MCF 10A (cell line): ENCODE measurements at regions not wholly inside any gene's neighbourhood (a gene's known extent, or its start where the extent isn't known, plus 50 kb on each side); places are given as distances from the start of the nearest gene placed in this dataset.

Source experiments
- BruUV-seq: library from RNA; stranded (reverse); fragments of 400-500 nt; replicated peaks from 2 replicates; lab custom pipeline; 2021; lab: Mats Ljungman, UMichigan
- CTCF ChIA-PET: fragments of 300-600 bp; sonication (Branson Sonifier 250); formaldehyde crosslinking; extraction: SDS; loops from one replicate; lab custom pipeline; 2021; ENCODE audit warnings: antibody characterized with exemption, inconsistent platforms; lab: Yijun Ruan, JAX
- POLR2A ChIA-PET: fragments of 300-600, 350-650 bp; sonication (Branson Sonifier 250); formaldehyde crosslinking; extraction: SDS; loops from one replicate; lab custom pipeline; 2020; ENCODE audit warnings: antibody characterized with exemption, inconsistent platforms; lab: Yijun Ruan, JAX
- DNase-seq: peaks from one replicate; pipeline ENCODE4 v3.0.0-alpha.2; 2018; ENCODE audit not compliant: unreplicated experiment
- H3K27ac Mint-ChIP-seq: one replicate; pipeline ENCODE4 v1.8.0; 2022; ENCODE audit warnings: mild to moderate bottlenecking, low read depth, mixed read lengths; ENCODE audit not compliant: unreplicated experiment
- H3K27me3 Mint-ChIP-seq: one replicate; pipeline ENCODE4 v1.8.0; 2022; ENCODE audit warnings: mixed read lengths; ENCODE audit not compliant: insufficient read depth, unreplicated experiment
- H3K36me3 Mint-ChIP-seq: one replicate; pipeline ENCODE4 v1.8.0; 2022; ENCODE audit warnings: mild to moderate bottlenecking, moderate library complexity, mixed read lengths; ENCODE audit not compliant: insufficient read depth, unreplicated experiment
- H3K4me1 Mint-ChIP-seq: one replicate; pipeline ENCODE4 v1.8.0; 2022; ENCODE audit warnings: mixed read lengths; ENCODE audit not compliant: insufficient read depth, unreplicated experiment
- H3K4me3 Mint-ChIP-seq: one replicate; pipeline ENCODE4 v1.8.0; 2022; ENCODE audit warnings: mild to moderate bottlenecking, moderate library complexity, mixed read lengths; ENCODE audit not compliant: unreplicated experiment
- H3K9me3 Mint-ChIP-seq: one replicate; pipeline ENCODE4 v1.8.0; 2022; ENCODE audit warnings: mixed read lengths; ENCODE audit not compliant: unreplicated experiment
- CTCF ChIP-seq: fragments of 200-600 bp; IDR thresholded peaks from one replicate; pipeline ENCODE4 v1.8.0; 2022; ENCODE audit warnings: antibody characterized with exemption, mild to moderate bottlenecking; ENCODE audit not compliant: unreplicated experiment
- intact Hi-C: fragments of 100-400 bp; cut with micrococcal nuclease; formaldehyde crosslinking; loops from 2 replicates; pipeline ENCODE4 v1.14.1; 2022

GRCh38 chr14:98237939-98238338, 1034.1 kb downstream of the BCL11B start:
- no peaks in the 10 kb centered on the region for H3K36me3 Mint-ChIP-seq
- H3K4me3 Mint-ChIP-seq = no peak overlapping the region
- intact Hi-C loops = no loop called here
- DNase-seq = no peak
- BruUV-seq = no TSS peak
- TF ChIP-seq CTCF = no peak
- no peaks in the 10 kb centered on the region for H3K27me3 Mint-ChIP-seq
- H3K27ac Mint-ChIP-seq = no peak overlapping the region
- POLR2A ChIA-PET = interaction anchor here (0.6 kb wide), 1 partner anchor 9 kb away, joined by 3 read pairs; no protein-coding TSS in a partner anchor
- peaks cover 35% of the 10 kb centered on the region for H3K4me1 Mint-ChIP-seq
- H3K9me3 Mint-ChIP-seq = peaks cover 2% of the 10 kb centered on the region
- CTCF ChIA-PET = interaction anchor here (1.5 kb wide), 1 partner anchor 17 kb away, joined by 4 read pairs; no protein-coding TSS in a partner anchor

GRCh38 chr14:98240376-98240775, 1031.6 kb downstream of the BCL11B start:
- intact Hi-C loops = no loop called here
- no peak for DNase-seq
- TF ChIP-seq CTCF = no peak
- Mint-ChIP-seq H3K4me3 (no peak overlapping the region), H3K9me3 (no peaks in the 10 kb centered on the region), H3K27me3 (no peaks in the 10 kb centered on the region), H3K4me1 (peaks cover 17% of the 10 kb centered on the region), H3K36me3 (no peaks in the 10 kb centered on the region), H3K27ac (no peak overlapping the region)
- POLR2A ChIA-PET = no interaction called here
- CTCF ChIA-PET = no interaction called here
- no TSS peak for BruUV-seq

GRCh38 chr14:98242903-98243302, 1029.1 kb downstream of the BCL11B start:
- Mint-ChIP-seq H3K27ac (no peak overlapping the region), H3K36me3 (peaks cover 6% of the 10 kb centered on the region), H3K4me1 (peaks cover 5% of the 10 kb centered on the region), H3K9me3 (no peaks in the 10 kb centered on the region), H3K4me3 (no peak overlapping the region), H3K27me3 (no peaks in the 10 kb centered on the region)
- CTCF ChIA-PET = no interaction called here
- POLR2A ChIA-PET = no interaction called here
- no peak for DNase-seq
- intact Hi-C loops = no loop called here
- no peak for TF ChIP-seq CTCF
- BruUV-seq = no TSS peak

GRCh38 chr14:98243332-98243731, 1028.7 kb downstream of the BCL11B start:
- POLR2A ChIA-PET = no interaction called here
- BruUV-seq = no TSS peak
- H3K9me3 Mint-ChIP-seq = no peaks in the 10 kb centered on the region
- no peaks in the 10 kb centered on the region for H3K27me3 Mint-ChIP-seq
- H3K4me3 Mint-ChIP-seq = no peak overlapping the region
- TF ChIP-seq CTCF = no peak
- CTCF ChIA-PET = no interaction called here
- peaks cover 5% of the 10 kb centered on the region for H3K4me1 Mint-ChIP-seq
- no peak overlapping the region for H3K27ac Mint-ChIP-seq
- no peak for DNase-seq
- intact Hi-C loops = no loop called here
- peaks cover 6% of the 10 kb centered on the region for H3K36me3 Mint-ChIP-seq
